H9 (cell line): ENCODE measurements at regions not wholly inside any gene's neighbourhood (a gene's known extent, or its start where the extent isn't known, plus 50 kb on each side); places are given as distances from the start of the nearest gene placed in this dataset.

Experiments
- DNase-seq: peaks from one replicate; pipeline ENCODE4 v3.0.0-alpha.2; 2017
- H2AFZ ChIP-seq: one replicate; pipeline ENCODE4 v1.6.1; 2013; ENCODE audit warnings: mild to moderate bottlenecking, low read length, control low read depth, moderate library complexity
- H2AK5ac ChIP-seq: 2 replicates; pipeline ENCODE4 v1.6.1; 2013; ENCODE audit warnings: low read length, control low read depth, mixed read lengths; ENCODE audit not compliant: insufficient read length
- H2BK120ac ChIP-seq: one replicate; pipeline ENCODE4 v1.6.1; 2013; ENCODE audit warnings: low read depth, mild to moderate bottlenecking, low read length, control low read depth, inconsistent platforms; ENCODE audit not compliant: poor library complexity, severe bottlenecking
- H2BK12ac ChIP-seq: 2 replicates; pipeline ENCODE4 v1.6.1; 2013; ENCODE audit warnings: low read length, control low read depth, mixed read lengths, low read depth; ENCODE audit not compliant: insufficient read length
- H2BK15ac ChIP-seq: 2 replicates; pipeline ENCODE4 v1.6.1; 2013; ENCODE audit warnings: low read depth, low read length, control low read depth
- H2BK20ac ChIP-seq: one replicate; pipeline ENCODE4 v1.6.1; 2013; ENCODE audit warnings: low read depth, mild to moderate bottlenecking, low read length, control low read depth, inconsistent platforms; ENCODE audit not compliant: poor library complexity, severe bottlenecking
- H2BK5ac ChIP-seq: 2 replicates; pipeline ENCODE4 v1.6.1; 2013; ENCODE audit warnings: low read length, control low read depth, mixed read lengths; ENCODE audit not compliant: insufficient read length
- H3K14ac ChIP-seq: 2 replicates; pipeline ENCODE4 v1.6.1; 2013; ENCODE audit warnings: low read length, control low read depth; ENCODE audit not compliant: insufficient read depth
- H3K18ac ChIP-seq: 2 replicates; pipeline ENCODE4 v1.6.1; 2013; ENCODE audit warnings: low read depth, mild to moderate bottlenecking, mixed read lengths, low read length, control low read depth; ENCODE audit not compliant: insufficient read length
- H3K23ac ChIP-seq: 2 replicates; pipeline ENCODE4 v1.6.1; 2013; ENCODE audit warnings: low read length, control low read depth, mixed read lengths, low read depth; ENCODE audit not compliant: insufficient read length
- H3K23me2 ChIP-seq: 2 replicates; pipeline ENCODE4 v1.6.1; 2013; ENCODE audit warnings: low read depth, mild to moderate bottlenecking, mixed read lengths, low read length, control low read depth; ENCODE audit not compliant: insufficient read length, poor library complexity, severe bottlenecking
- H3K27ac ChIP-seq: 2 replicates; pipeline ENCODE4 v1.5.1; 2013; ENCODE audit warnings: low read length, control low read depth, mixed read lengths, low read depth; ENCODE audit not compliant: insufficient read length
- H3K27me3 ChIP-seq: 2 replicates; pipeline ENCODE4 v1.6.1; 2013; ENCODE audit warnings: low read length, control low read depth, inconsistent platforms; ENCODE audit not compliant: insufficient read depth
- H3K4ac ChIP-seq: 2 replicates; pipeline ENCODE4 v1.6.1; 2013; ENCODE audit warnings: low read depth, mild to moderate bottlenecking, control low read depth, inconsistent platforms, low read length, moderate library complexity
- H3K4me1 ChIP-seq: 2 replicates; pipeline ENCODE4 v1.6.1; 2013; ENCODE audit warnings: low read length, control low read depth, inconsistent platforms; ENCODE audit not compliant: insufficient read depth
- H3K4me2 ChIP-seq: 2 replicates; pipeline ENCODE4 v1.6.1; 2013; ENCODE audit warnings: low read length, control low read depth, mixed read lengths; ENCODE audit not compliant: insufficient read length, insufficient read depth
- H3K56ac ChIP-seq: 2 replicates; pipeline ENCODE4 v1.6.1; 2013; ENCODE audit warnings: low read depth, mild to moderate bottlenecking, mixed read lengths, low read length, control low read depth; ENCODE audit not compliant: insufficient read length
- H3K79me1 ChIP-seq: 2 replicates; pipeline ENCODE4 v1.6.1; 2013; ENCODE audit warnings: low read depth, mild to moderate bottlenecking, moderate library complexity, low read length, control low read depth, inconsistent platforms; ENCODE audit not compliant: insufficient read depth, poor library complexity, severe bottlenecking
- H3K79me2 ChIP-seq: 2 replicates; pipeline ENCODE4 v1.6.1; 2013; ENCODE audit warnings: low read length, control low read depth, inconsistent platforms; ENCODE audit not compliant: insufficient read depth
- H3K9ac ChIP-seq: 2 replicates; pipeline ENCODE4 v1.6.1; 2013; ENCODE audit warnings: low read length, control low read depth, mixed read lengths; ENCODE audit not compliant: insufficient read length; ENCODE audit errors: extremely low read depth
- H3K9me3 ChIP-seq: one replicate; pipeline ENCODE4 v1.6.1; 2013; ENCODE audit warnings: low read depth, low read length, inconsistent platforms; ENCODE audit not compliant: control insufficient read depth
- H3T11ph ChIP-seq: one replicate; pipeline ENCODE4 v1.6.1; 2013; ENCODE audit warnings: mild to moderate bottlenecking, low read length, control low read depth, inconsistent platforms
- H4K20me1 ChIP-seq: one replicate; pipeline ENCODE4 v1.6.1; 2013; ENCODE audit not compliant: control insufficient read depth, insufficient read length, insufficient read depth
- H4K5ac ChIP-seq: 2 replicates; pipeline ENCODE4 v1.6.1; 2013; ENCODE audit warnings: low read depth, mild to moderate bottlenecking, mixed read lengths, low read length, control low read depth; ENCODE audit not compliant: insufficient read length
- H4K8ac ChIP-seq: replicated peaks from 2 replicates; pipeline ENCODE4 v1.6.1; 2013; ENCODE audit warnings: low read length, control low read depth, mixed read lengths, low read depth; ENCODE audit not compliant: insufficient read length
- H4K91ac ChIP-seq: 2 replicates; pipeline ENCODE4 v1.6.1; 2013; ENCODE audit warnings: low read depth, mild to moderate bottlenecking, moderate library complexity, mixed read lengths, low read length, control low read depth; ENCODE audit not compliant: insufficient read length
- H3K27ac Mint-ChIP-seq, 3 experiments: 2 replicates in 2 of 3; 3 replicates in 1 of 3; pipeline ENCODE4 v1.8.0; 2020 to 2021; ENCODE audit warnings: mixed read lengths in 3 of 3, mild to moderate bottlenecking in 1 of 3, moderate library complexity in 1 of 3
- H3K27me3 Mint-ChIP-seq: 2 replicates; pipeline ENCODE4 v1.8.0; 2021; ENCODE audit warnings: low read depth, mild to moderate bottlenecking, moderate library complexity, mixed read lengths
- H3K36me3 Mint-ChIP-seq, 3 experiments: 2 replicates in 2 of 3; 3 replicates in 1 of 3; pipeline ENCODE4 v1.8.0; 2020 to 2021; ENCODE audit warnings: low read depth in 3 of 3, mixed read lengths in 3 of 3; ENCODE audit not compliant: insufficient read depth in 1 of 3
- H3K4me1 Mint-ChIP-seq, 2 experiments: 2 replicates each; pipeline ENCODE4 v1.8.0; 2020; ENCODE audit warnings: mixed read lengths in 2 of 2
- H3K4me3 Mint-ChIP-seq, 2 experiments: 2 replicates in 1 of 2; 3 replicates in 1 of 2; pipeline ENCODE4 v1.8.0; 2020 to 2021; ENCODE audit warnings: mild to moderate bottlenecking in 2 of 2, mixed read lengths in 2 of 2, moderate library complexity in 1 of 2
- H3K9me3 Mint-ChIP-seq, 2 experiments: 2 replicates in 1 of 2; 3 replicates in 1 of 2; pipeline ENCODE4 v1.8.0; 2020; ENCODE audit warnings: mild to moderate bottlenecking in 2 of 2, mixed read lengths in 2 of 2, moderate library complexity in 1 of 2
- WGBS: extraction: QIAGEN DNeasy Blood & Tissue Kit; methylation state at CpG from one replicate; pipeline ENCODE4 v1.1.7; 2013; ENCODE audit warnings: missing lambda C conversion rate, low lambda C conversion rate, mixed read lengths; ENCODE audit not compliant: insufficient read length; ENCODE audit errors: extremely low coverage; 5-methylcytosine and 5-hydroxymethylcytosine counted together
- TF ChIP-seq, protein P1 (sequence below): fragments of 200-600 bp; sonication (generic); conservative IDR thresholded peaks from 3 replicates; pipeline ENCODE4 v1.8.0; 2021; ENCODE audit warnings: antibody characterized with exemption, mild to moderate bottlenecking

DNA sequence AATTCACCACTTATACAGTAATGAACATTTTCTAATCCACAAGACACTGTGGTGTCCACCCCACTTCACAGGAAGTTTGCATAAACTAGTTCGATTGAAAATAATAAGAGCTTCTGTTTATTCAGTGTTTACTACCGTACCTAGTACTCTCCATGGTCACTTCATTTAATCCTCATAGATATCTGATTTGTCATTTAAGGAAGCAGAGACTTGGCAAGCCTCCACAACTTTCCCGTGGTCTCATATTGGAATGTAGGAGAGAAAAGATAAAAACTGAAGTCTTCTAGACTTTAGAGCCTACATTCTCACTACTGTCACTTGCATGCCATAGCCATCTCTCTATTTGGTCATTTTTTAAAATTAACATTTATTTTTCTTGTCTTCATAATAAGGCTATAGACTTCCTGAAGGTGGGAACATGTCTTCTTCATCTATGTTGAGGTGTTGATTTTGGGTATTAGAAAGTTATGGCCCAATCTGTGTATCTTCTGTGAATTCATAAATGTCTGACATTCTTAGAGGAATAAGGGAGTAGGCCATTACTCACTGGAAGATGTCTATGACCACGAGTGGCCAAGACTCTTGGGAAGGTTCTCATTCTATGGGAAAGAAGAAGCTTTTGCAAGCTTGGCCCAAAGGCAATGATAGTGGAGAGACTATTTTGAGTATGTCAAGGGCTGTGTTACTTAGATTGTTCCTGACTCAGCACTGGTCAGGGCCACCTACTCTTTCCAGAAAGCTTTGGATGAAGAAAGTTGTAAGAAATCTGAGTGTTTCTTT, 423.7 kb downstream of the LRIG3 start:
- no peak overlapping the region for H3K56ac ChIP-seq
- no peaks in the 10 kb centered on the region for H3K9me3 Mint-ChIP-seq
- no CpG with 5 or more reads among the region's 4 CpGs for WGBS

More for the DNA sequence above, 423.7 kb downstream of the LRIG3 start:
- no peaks in the 10 kb centered on the region for H3K9me3 ChIP-seq
- TF ChIP-seq, protein P1, sequence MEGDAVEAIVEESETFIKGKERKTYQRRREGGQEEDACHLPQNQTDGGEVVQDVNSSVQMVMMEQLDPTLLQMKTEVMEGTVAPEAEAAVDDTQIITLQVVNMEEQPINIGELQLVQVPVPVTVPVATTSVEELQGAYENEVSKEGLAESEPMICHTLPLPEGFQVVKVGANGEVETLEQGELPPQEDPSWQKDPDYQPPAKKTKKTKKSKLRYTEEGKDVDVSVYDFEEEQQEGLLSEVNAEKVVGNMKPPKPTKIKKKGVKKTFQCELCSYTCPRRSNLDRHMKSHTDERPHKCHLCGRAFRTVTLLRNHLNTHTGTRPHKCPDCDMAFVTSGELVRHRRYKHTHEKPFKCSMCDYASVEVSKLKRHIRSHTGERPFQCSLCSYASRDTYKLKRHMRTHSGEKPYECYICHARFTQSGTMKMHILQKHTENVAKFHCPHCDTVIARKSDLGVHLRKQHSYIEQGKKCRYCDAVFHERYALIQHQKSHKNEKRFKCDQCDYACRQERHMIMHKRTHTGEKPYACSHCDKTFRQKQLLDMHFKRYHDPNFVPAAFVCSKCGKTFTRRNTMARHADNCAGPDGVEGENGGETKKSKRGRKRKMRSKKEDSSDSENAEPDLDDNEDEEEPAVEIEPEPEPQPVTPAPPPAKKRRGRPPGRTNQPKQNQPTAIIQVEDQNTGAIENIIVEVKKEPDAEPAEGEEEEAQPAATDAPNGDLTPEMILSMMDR: no peak
- no peak overlapping the region for H3K18ac ChIP-seq
- H4K8ac ChIP-seq: no peak overlapping the region
- no peaks in the 10 kb centered on the region for H3K27me3 ChIP-seq
- no peaks in the 10 kb centered on the region for H4K20me1 ChIP-seq
- no peak overlapping the region for H3K4me2 ChIP-seq
- no peak overlapping the region for H3K23ac ChIP-seq
- no peak overlapping the region for H2AK5ac ChIP-seq
- no peaks in the 10 kb centered on the region for H3K36me3 Mint-ChIP-seq
- H2BK120ac ChIP-seq: no peak overlapping the region
- H3K4ac ChIP-seq: no peak overlapping the region
- H2AFZ ChIP-seq: no peak overlapping the region
- H2BK12ac ChIP-seq: no peak overlapping the region
- H3K4me1 Mint-ChIP-seq: peaks cover 0 to under 1% of the 10 kb centered on the region in 2 experiments; a peak in 1 of 4 replicates
- H3K4me1 ChIP-seq: no peaks in the 10 kb centered on the region
- no peak overlapping the region for H3K4me3 Mint-ChIP-seq
- H2BK15ac ChIP-seq: no peak overlapping the region
- no peak overlapping the region; a peak in 1 of 7 replicates for H3K27ac Mint-ChIP-seq
- H4K5ac ChIP-seq: no peak overlapping the region
- no peak overlapping the region for H3K9ac ChIP-seq
- no peak for DNase-seq
- no peaks in the 10 kb centered on the region for H3K23me2 ChIP-seq
- H3K79me2 ChIP-seq: no peaks in the 10 kb centered on the region
- H3K27me3 Mint-ChIP-seq: no peaks in the 10 kb centered on the region
- H2BK5ac ChIP-seq: no peak overlapping the region
- no peak overlapping the region for H3T11ph ChIP-seq
- no peak overlapping the region for H3K27ac ChIP-seq
- H2BK20ac ChIP-seq: no peak overlapping the region
- no peak overlapping the region for H4K91ac ChIP-seq
- no peak overlapping the region for H3K14ac ChIP-seq
- no peaks in the 10 kb centered on the region for H3K79me1 ChIP-seq
